ENCODE measurements at regions not wholly inside any gene's neighbourhood (a gene's known extent, or its start where the extent isn't known, plus 50 kb on each side); places are given as distances from the start of the nearest gene placed in this dataset.

DNA sequence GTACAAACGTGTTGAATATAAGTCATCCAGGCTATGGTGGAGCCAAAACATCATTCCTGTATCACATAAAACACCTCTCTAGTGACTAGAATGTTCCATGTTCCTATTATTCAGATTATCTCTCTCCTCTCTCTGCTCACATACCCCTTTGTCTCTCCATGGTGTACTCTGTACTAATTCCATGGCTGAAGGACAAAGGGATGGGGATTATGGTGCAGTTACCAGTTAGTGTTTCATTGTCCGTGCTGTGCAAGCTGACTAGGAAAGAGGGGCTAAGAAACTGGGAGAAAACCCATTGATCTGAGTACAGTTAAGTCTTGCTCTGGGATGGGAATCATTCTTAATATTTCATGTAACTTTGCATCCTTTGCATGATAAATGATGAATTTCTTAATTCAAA, 397.4 kb upstream of the NOX3 start:
- TF ChIP-seq, protein P1, sequence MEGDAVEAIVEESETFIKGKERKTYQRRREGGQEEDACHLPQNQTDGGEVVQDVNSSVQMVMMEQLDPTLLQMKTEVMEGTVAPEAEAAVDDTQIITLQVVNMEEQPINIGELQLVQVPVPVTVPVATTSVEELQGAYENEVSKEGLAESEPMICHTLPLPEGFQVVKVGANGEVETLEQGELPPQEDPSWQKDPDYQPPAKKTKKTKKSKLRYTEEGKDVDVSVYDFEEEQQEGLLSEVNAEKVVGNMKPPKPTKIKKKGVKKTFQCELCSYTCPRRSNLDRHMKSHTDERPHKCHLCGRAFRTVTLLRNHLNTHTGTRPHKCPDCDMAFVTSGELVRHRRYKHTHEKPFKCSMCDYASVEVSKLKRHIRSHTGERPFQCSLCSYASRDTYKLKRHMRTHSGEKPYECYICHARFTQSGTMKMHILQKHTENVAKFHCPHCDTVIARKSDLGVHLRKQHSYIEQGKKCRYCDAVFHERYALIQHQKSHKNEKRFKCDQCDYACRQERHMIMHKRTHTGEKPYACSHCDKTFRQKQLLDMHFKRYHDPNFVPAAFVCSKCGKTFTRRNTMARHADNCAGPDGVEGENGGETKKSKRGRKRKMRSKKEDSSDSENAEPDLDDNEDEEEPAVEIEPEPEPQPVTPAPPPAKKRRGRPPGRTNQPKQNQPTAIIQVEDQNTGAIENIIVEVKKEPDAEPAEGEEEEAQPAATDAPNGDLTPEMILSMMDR (conservative IDR thresholded peaks at IDR 0.05 in 1 of 2, IDR thresholded peaks at IDR 0.05 in 1 of 2; ENCODE audit: extremely low read depth in 1 of 2, insufficient read depth in 1 of 2, low read depth in 1 of 2, low read length in 2 of 2) = no peak
- TF ChIP-seq EZH2 (IDR thresholded peaks at IDR 0.05; ENCODE audit: borderline replicate concordance, low read length) = no peak

Data from mammary epithelial cell (primary cell).